BLaER1 treated with 17β-estradiol and CSF1 and Interleukin-3, amounts not matched to agents 10 nM and 100 nM (cell line): ENCODE measurements at regions not wholly inside any gene's neighbourhood (a gene's known extent, or its start where the extent isn't known, plus 50 kb on each side); places are given as distances from the start of the nearest gene placed in this dataset.
A peak's percentile ranks its signal among the peaks of the same experiment; 100 is the strongest.

Experiments used
- H3K27ac ChIP-seq, 11 experiments: shearing (Covaris generic); formaldehyde crosslinking; 2 replicates each; pipeline ENCODE4 v1.8.1; 2022
- H3K27me3 ChIP-seq, 11 experiments: shearing (Covaris generic); formaldehyde crosslinking; 2 replicates each; pipeline ENCODE4 v1.8.1; 2022
- H3K36me3 ChIP-seq, 11 experiments: shearing (Covaris generic); formaldehyde crosslinking; 2 replicates each; pipeline ENCODE4 v1.8.1; 2022
- H3K4me1 ChIP-seq, 10 experiments: shearing (Covaris generic); formaldehyde crosslinking; 2 replicates each; pipeline ENCODE4 v1.8.1; 2022
- H3K4me2 ChIP-seq, 11 experiments: shearing (Covaris generic); formaldehyde crosslinking; 2 replicates each; pipeline ENCODE4 v1.8.1; 2022
- H3K4me3 ChIP-seq, 10 experiments: shearing (Covaris generic); formaldehyde crosslinking; 2 replicates each; pipeline ENCODE4 v1.8.1; 2022
- H3K9ac ChIP-seq, 11 experiments: shearing (Covaris generic); formaldehyde crosslinking; 2 replicates each; pipeline ENCODE4 v1.8.1; 2022
- H3K9me3 ChIP-seq, 11 experiments: shearing (Covaris generic); formaldehyde crosslinking; replicated peaks in 1 of 11; 2 replicates each; pipeline ENCODE4 v1.8.1; 2022
- H4K20me1 ChIP-seq, 11 experiments: shearing (Covaris generic); formaldehyde crosslinking; 2 replicates each; pipeline ENCODE4 v1.8.1; 2022
- Cebpa-rat ChIP-seq, 11 experiments: shearing (Covaris generic); IDR thresholded peaks; 2 replicates each; pipeline ENCODE4 v1.8.1; 2022

GRCh38 chr20:58111310-58112016 is 117.0 kb downstream of the ANKRD60 start:
- Histone ChIP-seq H3K9me3 (peaks cover 14 to 31% (median 22%) of the 10 kb centered on the region in 11 experiments), H3K4me3 (no peak overlapping the region), H3K9ac (peak overlapping the region in 8 of 11 experiments; percentile 56 to 82 (median 75); a peak in 12 of 22 replicates), H3K27ac (peak overlapping the region in 9 of 11 experiments; percentile 44 to 92 (median 84); a peak in 18 of 22 replicates), H4K20me1 (no peaks in the 10 kb centered on the region), H3K36me3 (peaks cover 0 to 12% (median 0%) of the 10 kb centered on the region in 11 experiments; a peak in 6 of 22 replicates), H3K4me1 (peaks cover 33 to 60% (median 54%) of the 10 kb centered on the region in 10 experiments), H3K4me2 (peak overlapping the region in 10 of 11 experiments; percentile 75 to 93 (median 84); a peak in 19 of 22 replicates), H3K27me3 (no peaks in the 10 kb centered on the region)
- TF ChIP-seq Cebpa-rat (IDR thresholded peaks at IDR 0.05) = no peak

GRCh38 chr20:58109918-58110635 is 118.4 kb downstream of the ANKRD60 start:
- Histone ChIP-seq H3K4me2 (peak overlapping the region in 6 of 11 experiments; percentile 8 to 93 (median 85); a peak in 9 of 22 replicates), H3K36me3 (no peaks in the 10 kb centered on the region), H3K4me1 (peaks cover 33 to 73% (median 66%) of the 10 kb centered on the region in 10 experiments), H3K9me3 (peaks cover 3 to 17% (median 11%) of the 10 kb centered on the region in 11 experiments; a peak in 12 of 22 replicates), H3K27me3 (no peaks in the 10 kb centered on the region), H3K9ac (no peak overlapping the region), H4K20me1 (no peaks in the 10 kb centered on the region), H3K27ac (peak overlapping the region in 5 of 11 experiments; percentile 84 to 92 (median 91); a peak in 6 of 22 replicates), H3K4me3 (no peak overlapping the region)
- TF ChIP-seq Cebpa-rat (IDR thresholded peaks at IDR 0.05) = no peak

GRCh38 chr20:58109126-58109880 is 119.2 kb downstream of the ANKRD60 start:
- no peak for TF ChIP-seq Cebpa-rat (IDR thresholded peaks at IDR 0.05)
- Histone ChIP-seq H3K9me3 (peaks cover 3 to 16% (median 10%) of the 10 kb centered on the region in 11 experiments; a peak in 11 of 22 replicates), H4K20me1 (no peaks in the 10 kb centered on the region), H3K27ac (peak overlapping the region in 1 of 11 experiments; percentile 91; a peak in 1 of 22 replicates), H3K27me3 (no peaks in the 10 kb centered on the region), H3K4me2 (no peak overlapping the region), H3K4me1 (peaks cover 31 to 66% (median 60%) of the 10 kb centered on the region in 10 experiments), H3K4me3 (no peak overlapping the region), H3K9ac (no peak overlapping the region), H3K36me3 (no peaks in the 10 kb centered on the region)

- H3K27ac ChIP-seq = no peak overlapping the region
- no peaks in the 10 kb centered on the region for H3K27me3 ChIP-seq
- no peak overlapping the region for H3K4me3 ChIP-seq
- H3K9ac ChIP-seq = no peak overlapping the region
- H3K4me2 ChIP-seq = no peak overlapping the region
- no peak for TF ChIP-seq Cebpa-rat (IDR thresholded peaks at IDR 0.05)
- H3K9me3 ChIP-seq = peaks cover 3 to 16% (median 10%) of the 10 kb centered on the region in 11 experiments; a peak in 11 of 22 replicates
- H3K4me1 ChIP-seq = peaks cover 13 to 48% (median 42%) of the 10 kb centered on the region in 10 experiments
- no peaks in the 10 kb centered on the region for H3K36me3 ChIP-seq
- no peaks in the 10 kb centered on the region for H4K20me1 ChIP-seq
These were observed 120.9 kb downstream of the ANKRD60 start for GRCh38 chr20:58107533-58107932.

GRCh38 chr20:58106143-58106750 is 122.2 kb downstream of the ANKRD60 start:
- no peak for TF ChIP-seq Cebpa-rat (IDR thresholded peaks at IDR 0.05)

GRCh38 chr20:58103961-58104360 is 124.5 kb downstream of the ANKRD60 start:
- Histone ChIP-seq H3K4me3 (no peak overlapping the region), H3K9ac (no peak overlapping the region), H3K27ac (no peak overlapping the region), H3K36me3 (no peaks in the 10 kb centered on the region), H3K4me1 (peaks cover 0 to 19% (median 16%) of the 10 kb centered on the region in 10 experiments; a peak in 15 of 20 replicates), H4K20me1 (no peaks in the 10 kb centered on the region), H3K4me2 (no peak overlapping the region), H3K9me3 (0 out of 22 replicates have a peak, but pooled peaks cover 0 to 5% (median 0%) of the 10 kb centered on the region in 11 experiments), H3K27me3 (no peaks in the 10 kb centered on the region)
- no peak for TF ChIP-seq Cebpa-rat (IDR thresholded peaks at IDR 0.05)

More at GRCh38 chr20:58106143-58106750, 122.2 kb downstream of the ANKRD60 start:
- H4K20me1 ChIP-seq = no peaks in the 10 kb centered on the region
- peak overlapping the region in 8 of 11 experiments; percentile 6 to 67 (median 46); a peak in 14 of 22 replicates for H3K4me2 ChIP-seq
- no peak overlapping the region for H3K27ac ChIP-seq
- no peak overlapping the region for H3K9ac ChIP-seq
- peaks cover 3 to 16% (median 10%) of the 10 kb centered on the region in 11 experiments; a peak in 11 of 22 replicates for H3K9me3 ChIP-seq
- H3K4me3 ChIP-seq = no peak overlapping the region
- no peaks in the 10 kb centered on the region for H3K36me3 ChIP-seq
- H3K4me1 ChIP-seq = peaks cover under 1 to 36% (median 29%) of the 10 kb centered on the region in 10 experiments; a peak in 18 of 20 replicates
- H3K27me3 ChIP-seq = no peaks in the 10 kb centered on the region

GRCh38 chr20:58103517-58103904 is 124.9 kb downstream of the ANKRD60 start:
- no peak overlapping the region for H3K4me2 ChIP-seq
- H3K4me3 ChIP-seq = no peak overlapping the region
- no peak overlapping the region for H3K9ac ChIP-seq
- peaks cover 0 to 19% (median 16%) of the 10 kb centered on the region in 10 experiments; a peak in 15 of 20 replicates for H3K4me1 ChIP-seq
- H3K27me3 ChIP-seq = no peaks in the 10 kb centered on the region
- H3K27ac ChIP-seq = no peak overlapping the region
- no peaks in the 10 kb centered on the region for H3K36me3 ChIP-seq
- H3K9me3 ChIP-seq = 0 out of 22 replicates have a peak, but pooled peaks cover 0 to 5% (median 0%) of the 10 kb centered on the region in 11 experiments
- no peak for TF ChIP-seq Cebpa-rat (IDR thresholded peaks at IDR 0.05)
- H4K20me1 ChIP-seq = no peaks in the 10 kb centered on the region
